H9 (cell line): ENCODE measurements at regions not wholly inside any gene's neighbourhood (a gene's known extent, or its start where the extent isn't known, plus 50 kb on each side); places are given as distances from the start of the nearest gene placed in this dataset.
A peak's percentile ranks its signal among the peaks of the same experiment; 100 is the strongest.

Experiments used
- DNase-seq: peaks from one replicate; pipeline ENCODE4 v3.0.0-alpha.2; 2017
- H2AFZ ChIP-seq: one replicate; pipeline ENCODE4 v1.6.1; 2013; ENCODE audit warnings: mild to moderate bottlenecking, low read length, control low read depth, moderate library complexity
- H2AK5ac ChIP-seq: 2 replicates; pipeline ENCODE4 v1.6.1; 2013; ENCODE audit warnings: low read length, control low read depth, mixed read lengths; ENCODE audit not compliant: insufficient read length
- H2BK120ac ChIP-seq: one replicate; pipeline ENCODE4 v1.6.1; 2013; ENCODE audit warnings: low read depth, mild to moderate bottlenecking, low read length, control low read depth, inconsistent platforms; ENCODE audit not compliant: poor library complexity, severe bottlenecking
- H2BK12ac ChIP-seq: 2 replicates; pipeline ENCODE4 v1.6.1; 2013; ENCODE audit warnings: low read length, control low read depth, mixed read lengths, low read depth; ENCODE audit not compliant: insufficient read length
- H2BK15ac ChIP-seq: 2 replicates; pipeline ENCODE4 v1.6.1; 2013; ENCODE audit warnings: low read depth, low read length, control low read depth
- H2BK20ac ChIP-seq: one replicate; pipeline ENCODE4 v1.6.1; 2013; ENCODE audit warnings: low read depth, mild to moderate bottlenecking, low read length, control low read depth, inconsistent platforms; ENCODE audit not compliant: poor library complexity, severe bottlenecking
- H2BK5ac ChIP-seq: 2 replicates; pipeline ENCODE4 v1.6.1; 2013; ENCODE audit warnings: low read length, control low read depth, mixed read lengths; ENCODE audit not compliant: insufficient read length
- H3K14ac ChIP-seq: 2 replicates; pipeline ENCODE4 v1.6.1; 2013; ENCODE audit warnings: low read length, control low read depth; ENCODE audit not compliant: insufficient read depth
- H3K18ac ChIP-seq: 2 replicates; pipeline ENCODE4 v1.6.1; 2013; ENCODE audit warnings: low read depth, mild to moderate bottlenecking, mixed read lengths, low read length, control low read depth; ENCODE audit not compliant: insufficient read length
- H3K23ac ChIP-seq: 2 replicates; pipeline ENCODE4 v1.6.1; 2013; ENCODE audit warnings: low read length, control low read depth, mixed read lengths, low read depth; ENCODE audit not compliant: insufficient read length
- H3K23me2 ChIP-seq: 2 replicates; pipeline ENCODE4 v1.6.1; 2013; ENCODE audit warnings: low read depth, mild to moderate bottlenecking, mixed read lengths, low read length, control low read depth; ENCODE audit not compliant: insufficient read length, poor library complexity, severe bottlenecking
- H3K27ac ChIP-seq: 2 replicates; pipeline ENCODE4 v1.5.1; 2013; ENCODE audit warnings: low read length, control low read depth, mixed read lengths, low read depth; ENCODE audit not compliant: insufficient read length
- H3K27me3 ChIP-seq: 2 replicates; pipeline ENCODE4 v1.6.1; 2013; ENCODE audit warnings: low read length, control low read depth, inconsistent platforms; ENCODE audit not compliant: insufficient read depth
- H3K4ac ChIP-seq: 2 replicates; pipeline ENCODE4 v1.6.1; 2013; ENCODE audit warnings: low read depth, mild to moderate bottlenecking, control low read depth, inconsistent platforms, low read length, moderate library complexity
- H3K4me1 ChIP-seq: 2 replicates; pipeline ENCODE4 v1.6.1; 2013; ENCODE audit warnings: low read length, control low read depth, inconsistent platforms; ENCODE audit not compliant: insufficient read depth
- H3K4me2 ChIP-seq: 2 replicates; pipeline ENCODE4 v1.6.1; 2013; ENCODE audit warnings: low read length, control low read depth, mixed read lengths; ENCODE audit not compliant: insufficient read length, insufficient read depth
- H3K56ac ChIP-seq: 2 replicates; pipeline ENCODE4 v1.6.1; 2013; ENCODE audit warnings: low read depth, mild to moderate bottlenecking, mixed read lengths, low read length, control low read depth; ENCODE audit not compliant: insufficient read length
- H3K79me1 ChIP-seq: 2 replicates; pipeline ENCODE4 v1.6.1; 2013; ENCODE audit warnings: low read depth, mild to moderate bottlenecking, moderate library complexity, low read length, control low read depth, inconsistent platforms; ENCODE audit not compliant: insufficient read depth, poor library complexity, severe bottlenecking
- H3K79me2 ChIP-seq: 2 replicates; pipeline ENCODE4 v1.6.1; 2013; ENCODE audit warnings: low read length, control low read depth, inconsistent platforms; ENCODE audit not compliant: insufficient read depth
- H3K9ac ChIP-seq: 2 replicates; pipeline ENCODE4 v1.6.1; 2013; ENCODE audit warnings: low read length, control low read depth, mixed read lengths; ENCODE audit not compliant: insufficient read length; ENCODE audit errors: extremely low read depth
- H3K9me3 ChIP-seq: one replicate; pipeline ENCODE4 v1.6.1; 2013; ENCODE audit warnings: low read depth, low read length, inconsistent platforms; ENCODE audit not compliant: control insufficient read depth
- H3T11ph ChIP-seq: one replicate; pipeline ENCODE4 v1.6.1; 2013; ENCODE audit warnings: mild to moderate bottlenecking, low read length, control low read depth, inconsistent platforms
- H4K20me1 ChIP-seq: one replicate; pipeline ENCODE4 v1.6.1; 2013; ENCODE audit not compliant: control insufficient read depth, insufficient read length, insufficient read depth
- H4K5ac ChIP-seq: 2 replicates; pipeline ENCODE4 v1.6.1; 2013; ENCODE audit warnings: low read depth, mild to moderate bottlenecking, mixed read lengths, low read length, control low read depth; ENCODE audit not compliant: insufficient read length
- H4K8ac ChIP-seq: replicated peaks from 2 replicates; pipeline ENCODE4 v1.6.1; 2013; ENCODE audit warnings: low read length, control low read depth, mixed read lengths, low read depth; ENCODE audit not compliant: insufficient read length
- H4K91ac ChIP-seq: 2 replicates; pipeline ENCODE4 v1.6.1; 2013; ENCODE audit warnings: low read depth, mild to moderate bottlenecking, moderate library complexity, mixed read lengths, low read length, control low read depth; ENCODE audit not compliant: insufficient read length
- H3K27ac Mint-ChIP-seq, 3 experiments: 2 replicates in 2 of 3; 3 replicates in 1 of 3; pipeline ENCODE4 v1.8.0; 2020 to 2021; ENCODE audit warnings: mixed read lengths in 3 of 3, mild to moderate bottlenecking in 1 of 3, moderate library complexity in 1 of 3
- H3K27me3 Mint-ChIP-seq: 2 replicates; pipeline ENCODE4 v1.8.0; 2021; ENCODE audit warnings: low read depth, mild to moderate bottlenecking, moderate library complexity, mixed read lengths
- H3K36me3 Mint-ChIP-seq, 3 experiments: 2 replicates in 2 of 3; 3 replicates in 1 of 3; pipeline ENCODE4 v1.8.0; 2020 to 2021; ENCODE audit warnings: low read depth in 3 of 3, mixed read lengths in 3 of 3; ENCODE audit not compliant: insufficient read depth in 1 of 3
- H3K4me1 Mint-ChIP-seq, 2 experiments: 2 replicates each; pipeline ENCODE4 v1.8.0; 2020; ENCODE audit warnings: mixed read lengths in 2 of 2
- H3K4me3 Mint-ChIP-seq, 2 experiments: 2 replicates in 1 of 2; 3 replicates in 1 of 2; pipeline ENCODE4 v1.8.0; 2020 to 2021; ENCODE audit warnings: mild to moderate bottlenecking in 2 of 2, mixed read lengths in 2 of 2, moderate library complexity in 1 of 2
- H3K9me3 Mint-ChIP-seq, 2 experiments: 2 replicates in 1 of 2; 3 replicates in 1 of 2; pipeline ENCODE4 v1.8.0; 2020; ENCODE audit warnings: mild to moderate bottlenecking in 2 of 2, mixed read lengths in 2 of 2, moderate library complexity in 1 of 2
- TF ChIP-seq, protein P1 (sequence below): fragments of 200-600 bp; sonication (generic); conservative IDR thresholded peaks from 3 replicates; pipeline ENCODE4 v1.8.0; 2021; ENCODE audit warnings: antibody characterized with exemption, mild to moderate bottlenecking

- peak overlapping the region; percentile 86 for H2AFZ ChIP-seq
Measured at GRCh38 chr3:178085817-178086123, 450.5 kb upstream of the KCNMB2 start.

More at GRCh38 chr3:178085817-178086123, 450.5 kb upstream of the KCNMB2 start:
- H3K56ac ChIP-seq: no peak overlapping the region
- no peak overlapping the region for H3K4ac ChIP-seq
- Mint-ChIP-seq H3K4me1 (peaks cover 26 to 29% of the 10 kb centered on the region in 2 experiments), H3K36me3 (no peaks in the 10 kb centered on the region; a peak in 1 of 7 replicates), H3K9me3 (no peaks in the 10 kb centered on the region), H3K27me3 (no peaks in the 10 kb centered on the region), H3K27ac (no peak overlapping the region), H3K4me3 (no peak overlapping the region)
- no peaks in the 10 kb centered on the region for H3K9me3 ChIP-seq
- H4K91ac ChIP-seq: no peak overlapping the region
- H2AK5ac ChIP-seq: no peak overlapping the region
- no peak overlapping the region for H3T11ph ChIP-seq
- H3K79me2 ChIP-seq: no peaks in the 10 kb centered on the region
- no peak overlapping the region for H3K18ac ChIP-seq
- peaks cover 5% of the 10 kb centered on the region; the same call in 1 of the 2 replicates for H3K4me1 ChIP-seq
- H4K8ac ChIP-seq: no peak overlapping the region
- TF ChIP-seq, protein P1, sequence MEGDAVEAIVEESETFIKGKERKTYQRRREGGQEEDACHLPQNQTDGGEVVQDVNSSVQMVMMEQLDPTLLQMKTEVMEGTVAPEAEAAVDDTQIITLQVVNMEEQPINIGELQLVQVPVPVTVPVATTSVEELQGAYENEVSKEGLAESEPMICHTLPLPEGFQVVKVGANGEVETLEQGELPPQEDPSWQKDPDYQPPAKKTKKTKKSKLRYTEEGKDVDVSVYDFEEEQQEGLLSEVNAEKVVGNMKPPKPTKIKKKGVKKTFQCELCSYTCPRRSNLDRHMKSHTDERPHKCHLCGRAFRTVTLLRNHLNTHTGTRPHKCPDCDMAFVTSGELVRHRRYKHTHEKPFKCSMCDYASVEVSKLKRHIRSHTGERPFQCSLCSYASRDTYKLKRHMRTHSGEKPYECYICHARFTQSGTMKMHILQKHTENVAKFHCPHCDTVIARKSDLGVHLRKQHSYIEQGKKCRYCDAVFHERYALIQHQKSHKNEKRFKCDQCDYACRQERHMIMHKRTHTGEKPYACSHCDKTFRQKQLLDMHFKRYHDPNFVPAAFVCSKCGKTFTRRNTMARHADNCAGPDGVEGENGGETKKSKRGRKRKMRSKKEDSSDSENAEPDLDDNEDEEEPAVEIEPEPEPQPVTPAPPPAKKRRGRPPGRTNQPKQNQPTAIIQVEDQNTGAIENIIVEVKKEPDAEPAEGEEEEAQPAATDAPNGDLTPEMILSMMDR: no peak
- H3K27ac ChIP-seq: no peak overlapping the region
- H4K5ac ChIP-seq: no peak overlapping the region
- H3K79me1 ChIP-seq: no peaks in the 10 kb centered on the region
- no peak overlapping the region for H2BK15ac ChIP-seq
- no peak overlapping the region for H2BK12ac ChIP-seq
- no peak overlapping the region for H2BK20ac ChIP-seq
- no peak overlapping the region for H3K4me2 ChIP-seq
- H3K9ac ChIP-seq: no peak overlapping the region
- H3K23me2 ChIP-seq: no peaks in the 10 kb centered on the region
- no peaks in the 10 kb centered on the region for H3K27me3 ChIP-seq
- H3K14ac ChIP-seq: no peak overlapping the region
- H4K20me1 ChIP-seq: no peaks in the 10 kb centered on the region
- no peak overlapping the region for H2BK120ac ChIP-seq
- no peak overlapping the region for H2BK5ac ChIP-seq
- no peak for DNase-seq
- H3K23ac ChIP-seq: no peak overlapping the region
